ENCODE measurements at regions not wholly inside any gene's neighbourhood (a gene's known extent, or its start where the extent isn't known, plus 50 kb on each side); places are given as distances from the start of the nearest gene placed in this dataset.
"Not testable (repeated sequence)": the region's sequence is repeated elsewhere in the genome, so short reads cannot be mapped to it uniquely, and the experiment has no call there.

DNA sequence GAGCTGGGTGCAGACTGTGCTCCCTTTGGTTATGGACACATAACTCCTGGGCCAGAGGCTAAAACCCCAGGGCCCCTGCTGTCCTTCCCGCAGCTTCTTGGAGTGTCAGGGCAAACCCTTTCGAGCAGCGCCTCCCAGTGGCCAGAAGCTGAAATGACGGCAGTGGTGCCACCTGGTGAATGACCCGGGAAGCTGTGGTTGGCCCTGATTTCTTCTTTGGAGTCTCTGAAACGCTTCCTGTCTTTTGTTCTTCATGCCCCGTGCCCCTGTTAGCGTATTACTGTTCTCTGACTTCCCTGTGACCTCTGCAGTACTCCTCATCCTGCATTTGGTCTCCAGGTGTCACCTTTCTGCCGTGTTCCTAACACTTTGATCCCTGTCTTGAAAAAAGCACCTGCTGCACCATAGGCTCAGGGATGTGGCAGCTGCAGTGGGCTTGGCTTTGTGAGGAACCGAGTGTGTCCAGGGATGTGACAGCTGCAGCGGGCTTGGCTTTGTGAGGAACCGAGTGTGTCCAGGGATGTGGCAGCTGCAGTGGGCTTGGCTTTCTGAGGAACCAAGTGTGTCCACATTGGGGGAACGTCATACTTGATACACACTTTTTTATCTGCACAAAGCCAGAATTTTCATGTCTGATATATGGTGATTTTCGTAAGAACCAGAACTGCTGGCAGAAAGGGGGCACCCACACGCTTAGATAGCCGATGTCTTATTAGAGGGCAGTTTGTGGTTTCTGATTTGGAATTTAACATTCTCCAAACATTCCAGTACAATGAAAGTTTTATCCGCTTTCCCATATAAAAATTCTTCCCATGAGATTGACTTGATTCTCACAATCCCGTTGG is 241.8 kb upstream of the FRG2C start:
- H3K4me3 ChIP-seq (ENCODE audit: low read depth in 2 of 2, low read length in 1 of 2), result peak overlapping the region in 1 of 2 experiments; percentile 29; a peak in 1 of 4 replicates
- H3K4me1 ChIP-seq (ENCODE audit: control insufficient read depth in 1 of 2, insufficient read depth in 2 of 2, low read depth in 1 of 2, low read length in 1 of 2); H3K27me3 ChIP-seq (ENCODE audit: insufficient read depth); H3K9me3 ChIP-seq; H3F3A ChIP-seq (replicated peaks; ENCODE audit: insufficient read depth); H3K27ac ChIP-seq (ENCODE audit: low read depth in 2 of 2, low read length in 1 of 2); H3K9me2 ChIP-seq; H2AFZ ChIP-seq (ENCODE audit: low read depth); H3K9ac ChIP-seq; H4K20me1 ChIP-seq (ENCODE audit: insufficient read depth); H3K4me2 ChIP-seq; POLR2A ChIA-PET; H3K79me2 ChIP-seq (ENCODE audit: insufficient read depth); H3K36me3 ChIP-seq (replicated peaks in 1 of 2; ENCODE audit: control insufficient read depth in 1 of 2, insufficient read depth in 2 of 2, low read length in 1 of 2): not testable (repeated sequence)
- WGBS (ENCODE audit: low lambda C conversion rate), result 54% methylated on average over 18 of the region's 18 CpGs
- CTCF ChIA-PET, result interaction anchor here (0.6 to 2.3 kb wide), 12 partner anchors 82 to 230 kb away, joined by 3 to 19 read pairs (median 4); no protein-coding TSS in a partner anchor
- DNase-seq, result peak; percentile 19
- TF ChIP-seq CTCF (IDR thresholded peaks at IDR 0.05), result peak; percentile 81
- TF ChIP-seq RAD21 (IDR thresholded peaks at IDR 0.05; ENCODE audit: low read length), result peak; percentile 58
- TF ChIP-seq SMC3 (IDR thresholded peaks at IDR 0.05; ENCODE audit: low read depth, low read length), result peak; percentile 63

DNA sequence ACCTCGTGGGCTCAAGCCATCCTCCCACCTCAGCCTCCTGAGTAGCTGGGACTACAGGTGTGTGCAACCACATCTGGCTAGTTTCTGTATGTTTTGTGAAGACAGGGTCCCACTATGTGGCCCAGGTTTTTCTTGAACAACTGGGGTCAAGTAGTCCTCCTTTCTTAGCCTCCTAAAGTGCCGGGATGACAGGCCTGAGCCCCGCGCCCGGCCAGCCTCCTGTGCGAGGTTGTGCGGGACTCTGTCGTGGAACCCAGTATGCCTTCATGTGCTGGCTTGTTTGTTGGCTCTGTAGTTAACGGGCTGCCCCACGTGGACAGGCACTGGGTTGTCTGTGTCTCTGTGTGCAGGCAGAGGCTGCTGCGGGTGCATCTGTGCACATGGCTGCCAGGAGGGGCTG is 238.7 kb upstream of the FRG2C start:
- H3K4me1 ChIP-seq (ENCODE audit: control insufficient read depth in 1 of 2, insufficient read depth in 2 of 2, low read depth in 1 of 2, low read length in 1 of 2); POLR2A ChIA-PET: not testable (repeated sequence)
- WGBS (ENCODE audit: low lambda C conversion rate), result 77% methylated on average over 5 of the region's 11 CpGs

GRCh38 chr3:75427486-75427885 is 236.6 kb upstream of the FRG2C start:
- not testable (repeated sequence) for H3K9me2 ChIP-seq; H3K4me2 ChIP-seq; H4K20me1 ChIP-seq (ENCODE audit: insufficient read depth); H3K79me2 ChIP-seq (ENCODE audit: insufficient read depth); H3K9ac ChIP-seq; H3F3A ChIP-seq (replicated peaks; ENCODE audit: insufficient read depth); DNase-seq; H3K9me3 ChIP-seq; H3K27ac ChIP-seq (ENCODE audit: low read depth in 2 of 2, low read length in 1 of 2); H2AFZ ChIP-seq (ENCODE audit: low read depth); H3K4me3 ChIP-seq (ENCODE audit: low read depth in 2 of 2, low read length in 1 of 2); H3K4me1 ChIP-seq (ENCODE audit: control insufficient read depth in 1 of 2, insufficient read depth in 2 of 2, low read depth in 1 of 2, low read length in 1 of 2); H3K27me3 ChIP-seq (ENCODE audit: insufficient read depth)
- peaks cover 6 to 16% of the 10 kb centered on the region in 2 experiments for H3K36me3 ChIP-seq (replicated peaks in 1 of 2; ENCODE audit: control insufficient read depth in 1 of 2, insufficient read depth in 2 of 2, low read length in 1 of 2)
- ChIA-PET CTCF (interaction anchor here (1.2 kb wide), 1 partner anchor 169 kb away, joined by 3 read pairs; no protein-coding TSS in a partner anchor), POLR2A (interaction anchor here (0.6 kb wide), 1 partner anchor 12 kb away, joined by 3 read pairs; no protein-coding TSS in a partner anchor)
- 89% methylated on average over 4 of the region's 9 CpGs for WGBS (ENCODE audit: low lambda C conversion rate)

More for the DNA sequence above, 238.7 kb upstream of the FRG2C start:
- not testable (repeated sequence) for H3K27me3 ChIP-seq (ENCODE audit: insufficient read depth); H3K9me3 ChIP-seq; H3K9me2 ChIP-seq; H3K9ac ChIP-seq; DNase-seq; H4K20me1 ChIP-seq (ENCODE audit: insufficient read depth); H2AFZ ChIP-seq (ENCODE audit: low read depth); H3K4me3 ChIP-seq (ENCODE audit: low read depth in 2 of 2, low read length in 1 of 2); H3F3A ChIP-seq (replicated peaks; ENCODE audit: insufficient read depth); H3K27ac ChIP-seq (ENCODE audit: low read depth in 2 of 2, low read length in 1 of 2); H3K4me2 ChIP-seq; H3K79me2 ChIP-seq (ENCODE audit: insufficient read depth)
- H3K36me3 ChIP-seq (replicated peaks in 1 of 2; ENCODE audit: control insufficient read depth in 1 of 2, insufficient read depth in 2 of 2, low read length in 1 of 2), result peaks cover 6 to 16% of the 10 kb centered on the region in 2 experiments
- CTCF ChIA-PET, result interaction anchor here (1.3 kb wide), 1 partner anchor 233 kb away, joined by 3 read pairs; no protein-coding TSS in a partner anchor

DNA sequence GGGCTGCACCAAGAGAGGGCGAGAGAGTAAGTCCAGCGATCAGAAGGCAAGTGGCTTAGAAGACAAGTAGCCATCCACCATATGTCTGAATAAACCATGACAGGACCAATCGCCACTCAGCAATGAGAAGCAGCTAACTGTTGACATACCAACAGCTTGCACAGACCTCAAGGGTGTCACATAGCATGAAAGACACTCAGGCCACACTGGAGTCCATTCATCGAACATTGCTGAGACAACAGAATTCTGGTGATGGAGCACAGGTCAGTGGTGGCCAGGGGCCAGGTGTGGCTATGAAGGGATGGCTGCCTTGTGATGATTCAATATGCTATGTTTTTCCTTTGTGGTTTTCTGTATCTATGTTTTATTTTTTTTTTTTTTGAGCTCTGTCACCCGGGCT is 236.2 kb upstream of the FRG2C start:
- H3K27ac ChIP-seq (ENCODE audit: low read depth in 2 of 2, low read length in 1 of 2); POLR2A ChIA-PET; H3K9me2 ChIP-seq; H4K20me1 ChIP-seq (ENCODE audit: insufficient read depth); DNase-seq; H3K4me2 ChIP-seq; H3K79me2 ChIP-seq (ENCODE audit: insufficient read depth); H3K9ac ChIP-seq; H2AFZ ChIP-seq (ENCODE audit: low read depth); H3F3A ChIP-seq (replicated peaks; ENCODE audit: insufficient read depth); H3K9me3 ChIP-seq; H3K4me3 ChIP-seq (ENCODE audit: low read depth in 2 of 2, low read length in 1 of 2); H3K27me3 ChIP-seq (ENCODE audit: insufficient read depth); H3K4me1 ChIP-seq (ENCODE audit: control insufficient read depth in 1 of 2, insufficient read depth in 2 of 2, low read depth in 1 of 2, low read length in 1 of 2): not testable (repeated sequence)
- CTCF ChIA-PET, result interaction anchor here (1.2 kb wide), 1 partner anchor 170 kb away, joined by 3 read pairs; no protein-coding TSS in a partner anchor
- 98% methylated on average over 5 of the region's 5 CpGs for WGBS (ENCODE audit: low lambda C conversion rate)
- peaks cover 6 to 16% of the 10 kb centered on the region in 2 experiments for H3K36me3 ChIP-seq (replicated peaks in 1 of 2; ENCODE audit: control insufficient read depth in 1 of 2, insufficient read depth in 2 of 2, low read length in 1 of 2)
